GM12865 (cell line): ENCODE measurements at regions not wholly inside any gene's neighbourhood (a gene's known extent, or its start where the extent isn't known, plus 50 kb on each side); places are given as distances from the start of the nearest gene placed in this dataset.
A peak's percentile ranks its signal among the peaks of the same experiment; 100 is the strongest.

Experiments used
- DNase-seq: peaks from one replicate; pipeline ENCODE4 v3.0.0; 2010; ENCODE audit warnings: low read depth
- H3K4me3 ChIP-seq: 2 replicates; pipeline ENCODE4 v1.5.1; 2011; ENCODE audit warnings: mild to moderate bottlenecking, low read depth, low read length, control low read depth
- TF ChIP-seq, protein P1 (sequence below): IDR thresholded peaks from 2 replicates; pipeline ENCODE4 v1.5.1; 2011; ENCODE audit warnings: low read length, control low read depth, low read depth, inconsistent platforms; ENCODE audit not compliant: insufficient read depth; ENCODE audit errors: missing control alignments

- TF ChIP-seq, protein P1, sequence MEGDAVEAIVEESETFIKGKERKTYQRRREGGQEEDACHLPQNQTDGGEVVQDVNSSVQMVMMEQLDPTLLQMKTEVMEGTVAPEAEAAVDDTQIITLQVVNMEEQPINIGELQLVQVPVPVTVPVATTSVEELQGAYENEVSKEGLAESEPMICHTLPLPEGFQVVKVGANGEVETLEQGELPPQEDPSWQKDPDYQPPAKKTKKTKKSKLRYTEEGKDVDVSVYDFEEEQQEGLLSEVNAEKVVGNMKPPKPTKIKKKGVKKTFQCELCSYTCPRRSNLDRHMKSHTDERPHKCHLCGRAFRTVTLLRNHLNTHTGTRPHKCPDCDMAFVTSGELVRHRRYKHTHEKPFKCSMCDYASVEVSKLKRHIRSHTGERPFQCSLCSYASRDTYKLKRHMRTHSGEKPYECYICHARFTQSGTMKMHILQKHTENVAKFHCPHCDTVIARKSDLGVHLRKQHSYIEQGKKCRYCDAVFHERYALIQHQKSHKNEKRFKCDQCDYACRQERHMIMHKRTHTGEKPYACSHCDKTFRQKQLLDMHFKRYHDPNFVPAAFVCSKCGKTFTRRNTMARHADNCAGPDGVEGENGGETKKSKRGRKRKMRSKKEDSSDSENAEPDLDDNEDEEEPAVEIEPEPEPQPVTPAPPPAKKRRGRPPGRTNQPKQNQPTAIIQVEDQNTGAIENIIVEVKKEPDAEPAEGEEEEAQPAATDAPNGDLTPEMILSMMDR, result no peak
- no peak overlapping the region for H3K4me3 ChIP-seq
- DNase-seq, result no peak
Measured at GRCh38 chr2:52955079-52955478, 812.5 kb upstream of the CHAC2 start.

DNA sequence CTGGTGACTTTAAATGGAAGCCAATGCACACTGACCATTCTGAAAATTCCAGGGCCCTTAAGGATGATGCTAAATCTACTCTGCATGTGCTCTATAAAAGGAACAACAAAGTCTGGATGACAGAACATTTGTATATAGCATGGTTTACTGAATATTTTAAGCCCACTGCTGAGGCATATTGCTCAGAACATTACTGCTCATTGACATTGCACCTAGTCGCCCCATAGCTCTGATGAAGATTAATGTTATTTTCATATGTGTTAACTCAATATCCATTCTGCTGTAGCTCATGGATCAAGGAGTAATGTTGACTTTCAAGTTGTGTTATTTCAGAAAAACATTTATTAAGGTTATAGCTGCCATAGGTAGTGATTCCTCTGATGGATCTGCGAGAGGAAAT lies 827.5 kb upstream of the CHAC2 start:
- no peak for DNase-seq

GRCh38 chr2:52939250-52939649 lies 828.4 kb upstream of the CHAC2 start:
- TF ChIP-seq, protein P1, result no peak
- DNase-seq, result no peak
- no peak overlapping the region for H3K4me3 ChIP-seq

More for the DNA sequence above, 827.5 kb upstream of the CHAC2 start:
- H3K4me3 ChIP-seq, result no peak overlapping the region
- TF ChIP-seq, protein P1, result no peak

DNA sequence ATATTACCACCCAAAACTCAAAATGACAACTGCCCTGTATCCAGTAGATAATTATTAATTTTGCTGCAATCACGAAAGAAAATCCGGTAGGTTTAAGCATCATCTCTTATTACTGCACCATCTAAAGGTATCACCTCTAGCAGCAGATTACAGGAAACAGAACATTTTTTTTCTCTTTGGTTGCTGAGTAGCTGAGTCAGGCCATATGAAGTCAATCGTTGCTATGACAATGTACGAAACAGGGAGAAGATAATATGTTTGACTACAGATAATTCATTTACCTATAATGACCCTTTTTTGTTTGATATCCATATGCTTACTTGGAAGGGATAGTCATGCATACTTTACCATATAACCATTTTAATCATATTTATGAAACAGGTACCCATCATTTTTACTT lies 831.6 kb upstream of the CHAC2 start:
- no peak for DNase-seq
- TF ChIP-seq, protein P1, result no peak
- no peak overlapping the region for H3K4me3 ChIP-seq

GRCh38 chr2:52934920-52935640 lies 832.5 kb upstream of the CHAC2 start:
- no peak for DNase-seq
- no peak overlapping the region for H3K4me3 ChIP-seq
- TF ChIP-seq, protein P1, result no peak

GRCh38 chr2:52934323-52934898 lies 833.2 kb upstream of the CHAC2 start:
- no peak overlapping the region for H3K4me3 ChIP-seq
- TF ChIP-seq, protein P1, result no peak
- peak; percentile 27 for DNase-seq
